Activated T-helper 2 cell treated with anti-CD3 and anti-CD28 coated beads, Interferon-gamma antibody, Interleukin-2, Interleukin-4, amounts not matched to agents 10 μg/mL and 5 μg/mL and 100 μg/mL, durations not matched to agents 14 hours and 24 hours and 36 hours (primary cell): ENCODE measurements at regions not wholly inside any gene's neighbourhood (a gene's known extent, or its start where the extent isn't known, plus 50 kb on each side); places are given as distances from the start of the nearest gene placed in this dataset.
A peak's percentile ranks its signal among the peaks of the same experiment; 100 is the strongest.

Source experiments
- DNase-seq: peaks from one replicate; pipeline ENCODE4 v3.0.0; 2021; ENCODE audit warnings: low spot score
- H3K27ac Mint-ChIP-seq: one replicate; pipeline ENCODE4 v1.8.0; 2021; ENCODE audit warnings: mixed read lengths
- H3K27me3 Mint-ChIP-seq: one replicate; pipeline ENCODE4 v1.8.0; 2021; ENCODE audit warnings: low read depth, mixed read lengths
- H3K36me3 Mint-ChIP-seq: one replicate; pipeline ENCODE4 v1.8.0; 2021; ENCODE audit warnings: low read depth, mixed read lengths
- H3K4me1 Mint-ChIP-seq: one replicate; pipeline ENCODE4 v1.8.0; 2021; ENCODE audit warnings: low read depth, mixed read lengths
- H3K4me3 Mint-ChIP-seq: one replicate; pipeline ENCODE4 v1.8.0; 2021; ENCODE audit warnings: low read depth, mild to moderate bottlenecking, moderate library complexity, mixed read lengths
- H3K9me3 Mint-ChIP-seq: one replicate; pipeline ENCODE4 v1.8.0; 2021; ENCODE audit warnings: mixed read lengths
- intact Hi-C: fragments of 100-400 bp; cut with micrococcal nuclease; formaldehyde crosslinking; loops from one replicate; pipeline ENCODE4 v1.15.1; 2023

- Mint-ChIP-seq H3K27me3 (no peaks in the 10 kb centered on the region), H3K9me3 (peaks cover 7% of the 10 kb centered on the region), H3K4me3 (no peak overlapping the region), H3K4me1 (peaks cover 22% of the 10 kb centered on the region), H3K27ac (no peak overlapping the region), H3K36me3 (peaks cover 4% of the 10 kb centered on the region)
- no peak for DNase-seq
- intact Hi-C loops = no loop called here
Measured at GRCh38 chr2:223701761-223702160, 99.6 kb upstream of the SCG2 start.

DNA sequence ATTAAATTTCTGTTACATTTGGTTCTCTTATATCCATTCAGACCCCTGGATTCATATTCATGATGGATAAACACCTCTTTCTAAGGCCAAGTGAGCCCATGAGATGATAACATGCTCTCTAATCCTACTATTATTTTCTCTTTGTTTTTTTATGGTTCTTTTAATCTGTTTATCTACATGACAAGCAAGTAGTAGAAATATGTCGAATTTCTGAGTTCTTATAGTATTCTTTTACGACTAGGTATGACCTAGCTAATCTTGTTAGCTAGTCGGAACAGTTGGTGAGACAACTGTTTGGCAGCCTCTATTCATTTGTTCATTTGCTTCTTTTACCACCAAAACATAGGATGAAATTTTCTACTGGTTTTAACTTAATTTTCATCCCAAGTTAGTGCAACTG, 98.1 kb upstream of the SCG2 start:
- Mint-ChIP-seq H3K4me3 (no peak overlapping the region), H3K27me3 (no peaks in the 10 kb centered on the region), H3K4me1 (peaks cover 23% of the 10 kb centered on the region), H3K27ac (no peak overlapping the region), H3K9me3 (peaks cover 7% of the 10 kb centered on the region), H3K36me3 (peaks cover 4% of the 10 kb centered on the region)
- intact Hi-C loops = no loop called here
- no peak for DNase-seq

GRCh38 chr2:223697892-223698645, 95.9 kb upstream of the SCG2 start:
- intact Hi-C loops = loop anchor here (1.0 to 10.0 kb wide), 2 partner anchors 61 to 247 kb away; partner anchors contain the start of gene WDFY1
- no peak overlapping the region for H3K27ac Mint-ChIP-seq
- H3K4me1 Mint-ChIP-seq = peaks cover 23% of the 10 kb centered on the region
- H3K9me3 Mint-ChIP-seq = peaks cover 7% of the 10 kb centered on the region
- H3K36me3 Mint-ChIP-seq = peaks cover 4% of the 10 kb centered on the region
- H3K27me3 Mint-ChIP-seq = peaks cover 6% of the 10 kb centered on the region
- no peak overlapping the region for H3K4me3 Mint-ChIP-seq
- DNase-seq = no peak

DNA sequence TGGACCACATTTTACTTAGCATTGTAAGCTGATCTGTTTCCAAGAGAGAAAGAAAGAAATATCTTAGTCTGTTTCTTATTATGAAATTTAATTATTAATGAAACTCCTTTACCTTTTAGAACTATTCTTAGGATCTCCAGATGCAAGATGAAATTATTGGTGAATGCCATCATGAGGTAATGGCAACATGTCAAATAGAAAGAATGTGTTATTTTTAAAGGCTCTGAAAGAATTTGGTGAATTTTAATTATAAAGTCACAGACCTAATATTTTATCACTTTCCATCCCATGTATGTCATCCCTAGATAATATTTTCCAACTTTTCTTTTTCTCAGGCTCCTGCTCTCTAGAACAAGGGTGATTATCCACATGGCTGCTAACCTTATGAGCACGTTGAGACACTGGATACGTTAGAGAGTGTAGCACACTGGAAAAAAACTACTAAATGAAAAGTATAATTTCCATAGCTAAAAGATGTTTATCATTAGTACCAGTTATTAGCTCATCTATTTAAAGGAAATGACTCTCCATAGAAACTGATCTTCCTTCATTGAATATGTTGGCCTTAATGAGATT, 95.2 kb upstream of the SCG2 start:
- intact Hi-C loops = loop anchor here (10.0 kb wide), 1 partner anchor 247 kb away; the partner anchor contains the start of gene WDFY1
- peaks cover 4% of the 10 kb centered on the region for H3K36me3 Mint-ChIP-seq
- H3K27me3 Mint-ChIP-seq = peaks cover 9% of the 10 kb centered on the region
- peaks cover 7% of the 10 kb centered on the region for H3K9me3 Mint-ChIP-seq
- DNase-seq = no peak
- no peak overlapping the region for H3K27ac Mint-ChIP-seq
- H3K4me3 Mint-ChIP-seq = no peak overlapping the region
- peaks cover 23% of the 10 kb centered on the region for H3K4me1 Mint-ChIP-seq

GRCh38 chr2:223696719-223697118, 94.6 kb upstream of the SCG2 start:
- Mint-ChIP-seq H3K4me3 (no peak overlapping the region), H3K27ac (peak overlapping the region; percentile 51), H3K9me3 (peaks cover 7% of the 10 kb centered on the region), H3K27me3 (peaks cover 16% of the 10 kb centered on the region), H3K36me3 (peaks cover 4% of the 10 kb centered on the region), H3K4me1 (peaks cover 24% of the 10 kb centered on the region)
- intact Hi-C loops = loop anchor here (10.0 kb wide), 1 partner anchor 248 kb away; the partner anchor contains the start of gene WDFY1
- DNase-seq = no peak

DNA sequence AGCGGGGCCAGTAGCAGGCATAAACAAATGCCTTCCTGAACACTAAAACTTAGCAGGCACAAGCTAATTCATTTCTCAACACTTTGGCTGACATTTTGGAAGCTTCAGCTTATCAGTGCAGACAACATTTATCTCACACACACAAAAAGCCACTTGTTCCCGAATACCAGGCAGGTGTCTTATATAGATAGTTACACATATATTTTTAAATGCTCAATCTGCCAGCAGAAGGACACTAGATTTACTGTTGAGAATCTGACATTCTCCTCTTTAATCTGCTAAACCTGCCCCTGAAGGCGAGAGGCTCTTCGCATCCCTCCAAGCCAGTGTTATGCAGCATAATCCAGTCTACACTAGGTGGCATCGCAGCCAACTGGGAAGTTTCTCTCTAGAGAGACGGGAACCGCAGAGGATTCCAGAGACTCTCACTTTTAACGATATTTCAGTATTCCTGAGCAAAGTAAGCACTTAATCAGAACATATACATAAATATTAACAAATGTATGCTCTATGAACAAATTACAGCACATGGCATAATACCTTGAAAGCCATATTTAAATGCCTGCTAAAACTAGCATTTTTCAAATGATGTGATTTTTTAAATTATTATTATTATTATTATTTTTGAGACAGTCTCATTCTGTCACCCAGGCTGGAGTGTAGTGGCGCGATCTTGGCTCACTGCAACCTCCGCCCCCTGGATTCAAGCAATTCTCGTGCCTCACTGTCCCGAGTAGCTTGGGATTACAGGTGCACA, 90.2 kb upstream of the SCG2 start:
- no peak for DNase-seq
- Mint-ChIP-seq H3K27me3 (peaks cover 25% of the 10 kb centered on the region), H3K4me3 (no peak overlapping the region), H3K9me3 (no peaks in the 10 kb centered on the region), H3K36me3 (no peaks in the 10 kb centered on the region), H3K27ac (no peak overlapping the region), H3K4me1 (peaks cover 7% of the 10 kb centered on the region)
- intact Hi-C loops = loop anchor here (5.0 to 10.0 kb wide), 2 partner anchors 35 to 252 kb away; partner anchors contain the start of gene WDFY1

DNA sequence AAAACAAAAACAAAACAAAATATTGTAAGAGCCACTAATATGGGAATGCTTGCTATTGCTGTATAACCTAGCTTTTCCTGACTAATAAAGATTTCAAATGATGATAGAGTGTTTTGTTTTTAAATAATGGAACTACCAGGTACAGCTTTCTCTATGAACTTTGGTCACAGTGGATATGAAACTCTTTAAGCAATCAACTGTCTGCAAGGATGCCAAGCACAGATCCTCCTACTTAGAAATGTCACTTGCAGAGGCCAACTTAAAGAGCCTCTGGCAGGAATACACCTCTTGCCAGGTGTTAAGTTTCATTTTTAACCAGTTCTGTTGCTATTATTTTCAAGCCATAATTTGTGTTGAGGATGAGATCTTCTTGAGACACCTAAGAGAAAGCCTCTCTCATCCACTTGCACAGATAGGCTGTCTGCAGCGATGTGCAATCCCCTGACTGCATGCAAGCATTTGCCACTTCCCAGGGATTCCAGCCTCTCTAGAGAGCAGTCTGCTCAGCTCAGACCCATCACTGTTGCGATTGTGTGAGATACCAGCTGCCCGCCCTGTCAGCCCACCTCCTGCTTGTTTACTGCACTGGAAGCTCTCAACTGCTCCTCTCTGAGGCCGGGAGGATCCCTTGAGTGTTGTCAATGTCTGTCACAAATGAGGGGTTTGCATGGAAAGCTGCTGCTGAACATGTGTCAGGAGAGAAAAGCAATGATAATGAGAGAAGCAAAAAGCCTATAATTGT, 86.1 kb upstream of the SCG2 start:
- H3K4me3 Mint-ChIP-seq = no peak overlapping the region
- intact Hi-C loops = no loop called here
- H3K4me1 Mint-ChIP-seq = peaks cover 2% of the 10 kb centered on the region
- no peaks in the 10 kb centered on the region for H3K9me3 Mint-ChIP-seq
- no peak for DNase-seq
- peaks cover 22% of the 10 kb centered on the region for H3K27me3 Mint-ChIP-seq
- H3K27ac Mint-ChIP-seq = no peak overlapping the region
- no peaks in the 10 kb centered on the region for H3K36me3 Mint-ChIP-seq

DNA sequence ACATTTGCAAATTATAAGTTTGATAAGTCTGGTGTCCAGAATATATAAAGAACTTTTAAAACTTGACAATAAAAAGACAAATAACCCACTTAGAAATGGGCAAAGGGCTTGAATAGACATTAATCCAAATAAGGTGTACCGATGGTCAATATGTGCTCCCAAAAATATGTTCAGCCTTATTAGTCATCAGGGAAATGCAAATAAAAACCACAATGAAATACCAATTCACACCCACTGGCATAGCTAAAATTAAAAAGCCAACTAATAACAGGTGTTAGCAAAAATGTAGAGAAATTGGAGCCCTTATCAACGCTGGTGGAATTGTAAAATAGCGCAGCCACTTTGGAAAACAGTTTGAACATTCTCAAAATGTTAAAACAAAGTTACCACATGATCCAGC, 79.0 kb upstream of the SCG2 start:
- Mint-ChIP-seq H3K27ac (no peak overlapping the region), H3K36me3 (no peaks in the 10 kb centered on the region), H3K9me3 (no peaks in the 10 kb centered on the region), H3K4me3 (no peak overlapping the region), H3K27me3 (peaks cover 4% of the 10 kb centered on the region), H3K4me1 (no peaks in the 10 kb centered on the region)
- intact Hi-C loops = no loop called here
- no peak for DNase-seq

- no peak overlapping the region for H3K4me3 Mint-ChIP-seq
- H3K9me3 Mint-ChIP-seq = no peaks in the 10 kb centered on the region
Measured at GRCh38 chr2:223674998-223675609, 72.9 kb upstream of the SCG2 start.

DNA sequence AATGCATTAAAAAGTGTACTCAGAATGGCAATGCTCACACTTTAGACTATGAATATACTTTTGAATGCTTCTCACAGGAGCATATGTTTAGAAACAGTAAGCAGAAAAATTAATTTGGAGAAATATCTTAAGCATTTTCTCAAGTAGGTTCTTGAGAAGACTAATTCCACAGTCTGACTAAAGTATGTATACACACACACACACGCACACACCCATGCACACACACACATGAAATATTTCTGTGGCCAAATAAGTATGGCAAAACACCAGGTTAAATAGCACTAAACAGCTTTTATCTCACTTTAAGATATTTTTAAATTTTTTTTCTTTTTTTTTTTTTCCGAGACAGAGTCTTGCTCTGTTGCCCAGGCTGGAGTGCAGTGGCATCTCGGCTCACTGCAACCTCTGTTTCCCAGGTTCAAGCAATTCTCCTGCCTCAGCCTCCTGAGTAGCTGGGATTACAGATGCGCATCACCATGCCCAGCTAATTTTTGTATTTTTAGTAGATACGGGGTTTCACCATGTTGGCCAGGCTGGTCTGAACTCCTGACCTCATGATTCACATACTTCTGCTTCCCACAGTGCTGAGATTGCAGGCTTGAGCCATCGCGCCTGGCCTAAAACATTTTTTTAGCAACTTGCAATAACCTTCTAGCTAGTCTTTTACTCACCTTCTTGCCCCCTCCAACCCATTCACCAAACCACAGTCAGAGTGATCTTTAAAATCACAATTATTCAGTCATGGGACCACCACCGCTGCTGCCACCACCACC, 67.5 kb upstream of the SCG2 start:
- Mint-ChIP-seq H3K27ac (no peak overlapping the region), H3K36me3 (no peaks in the 10 kb centered on the region), H3K27me3 (peaks cover 11% of the 10 kb centered on the region), H3K4me3 (no peak overlapping the region), H3K4me1 (no peaks in the 10 kb centered on the region), H3K9me3 (no peaks in the 10 kb centered on the region)
- DNase-seq = no peak
- intact Hi-C loops = no loop called here

More at GRCh38 chr2:223674998-223675609, 72.9 kb upstream of the SCG2 start:
- H3K27ac Mint-ChIP-seq = no peak overlapping the region
- no peak for DNase-seq
- H3K36me3 Mint-ChIP-seq = no peaks in the 10 kb centered on the region
- H3K4me1 Mint-ChIP-seq = no peaks in the 10 kb centered on the region
- intact Hi-C loops = no loop called here
- peaks cover 6% of the 10 kb centered on the region for H3K27me3 Mint-ChIP-seq

DNA sequence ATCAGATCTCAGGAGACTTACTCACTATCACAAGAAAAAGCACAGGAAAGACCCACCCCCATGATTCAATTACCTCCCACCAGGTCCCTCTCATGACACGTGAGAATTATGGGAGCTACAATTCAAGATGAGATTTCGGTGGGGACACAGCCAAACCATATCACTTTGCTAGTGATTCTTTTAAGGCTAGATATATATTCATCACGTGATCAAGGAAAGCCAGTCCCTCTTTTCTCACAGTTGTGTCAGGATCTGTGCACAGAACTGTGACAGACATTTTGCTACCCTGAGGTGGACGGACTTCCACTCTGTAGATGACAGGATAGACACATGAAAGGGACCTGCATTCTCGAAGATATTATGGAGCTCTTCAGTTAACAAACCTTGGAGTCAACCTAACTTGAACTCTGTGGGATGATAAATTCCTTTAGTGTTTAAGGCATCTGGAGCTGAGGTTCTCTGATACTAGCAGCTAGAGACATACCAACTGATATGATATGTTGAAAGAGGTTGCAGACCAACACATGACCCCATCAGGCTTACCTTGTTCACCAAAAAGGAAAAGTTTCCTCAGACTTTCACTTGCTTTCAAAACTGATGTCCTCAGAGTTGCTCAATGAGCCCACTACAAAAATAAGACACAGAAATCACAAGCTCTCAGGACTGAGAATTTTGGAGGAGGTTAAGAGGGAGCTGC, 66.3 kb upstream of the SCG2 start:
- Mint-ChIP-seq H3K4me1 (no peaks in the 10 kb centered on the region), H3K9me3 (no peaks in the 10 kb centered on the region), H3K36me3 (no peaks in the 10 kb centered on the region), H3K27me3 (peaks cover 11% of the 10 kb centered on the region), H3K27ac (no peak overlapping the region), H3K4me3 (no peak overlapping the region)
- intact Hi-C loops = no loop called here
- no peak for DNase-seq
